Right atrium auricular region (tissue), 2 donors: ENCODE measurements at regions not wholly inside any gene's neighbourhood (a gene's known extent, or its start where the extent isn't known, plus 50 kb on each side); places are given as distances from the start of the nearest gene placed in this dataset.

Experiments
- DNase-seq: peaks from one replicate; pipeline ENCODE4 v3.0.0-alpha.2; 2019; ENCODE audit warnings: low spot score
- H3K27ac ChIP-seq, 2 donors: fragments of 200-600 bp; sonication (generic); 1 replicate in 1 of 2; 2 replicates in 1 of 2; pipeline ENCODE4 v1.5.1; 2016 to 2019
- H3K27me3 ChIP-seq, 2 donors: fragments of 200-600 bp; sonication (generic); one replicate each; pipeline versions ENCODE4 v1.5.1 to v1.6.0; 2017 to 2019
- H3K36me3 ChIP-seq: fragments of 200-600 bp; sonication (generic); one replicate; pipeline ENCODE4 v1.5.1; 2016
- H3K4me1 ChIP-seq, 2 donors: fragments of 200-600 bp; sonication (generic); one replicate each; pipeline versions ENCODE4 v1.5.1 to v1.6.0; 2017 to 2019
- H3K4me3 ChIP-seq, 2 donors: fragments of 200-600 bp; sonication (generic); 1 replicate in 1 of 2; 2 replicates in 1 of 2; pipeline ENCODE4 v1.5.1; 2017 to 2019; ENCODE audit warnings: mild to moderate bottlenecking in 1 of 2, moderate library complexity in 1 of 2
- H3K9me3 ChIP-seq, 2 donors: fragments of 200-600 bp; sonication (generic); one replicate each; pipeline ENCODE4 v1.5.1; 2019
- TF ChIP-seq, protein P1 (sequence below), 2 donors: fragments of 200-600 bp; sonication (generic); IDR thresholded peaks; one replicate each; pipeline ENCODE4 v1.5.1; 2019; ENCODE audit warnings: antibody characterized with exemption in 2 of 2

DNA sequence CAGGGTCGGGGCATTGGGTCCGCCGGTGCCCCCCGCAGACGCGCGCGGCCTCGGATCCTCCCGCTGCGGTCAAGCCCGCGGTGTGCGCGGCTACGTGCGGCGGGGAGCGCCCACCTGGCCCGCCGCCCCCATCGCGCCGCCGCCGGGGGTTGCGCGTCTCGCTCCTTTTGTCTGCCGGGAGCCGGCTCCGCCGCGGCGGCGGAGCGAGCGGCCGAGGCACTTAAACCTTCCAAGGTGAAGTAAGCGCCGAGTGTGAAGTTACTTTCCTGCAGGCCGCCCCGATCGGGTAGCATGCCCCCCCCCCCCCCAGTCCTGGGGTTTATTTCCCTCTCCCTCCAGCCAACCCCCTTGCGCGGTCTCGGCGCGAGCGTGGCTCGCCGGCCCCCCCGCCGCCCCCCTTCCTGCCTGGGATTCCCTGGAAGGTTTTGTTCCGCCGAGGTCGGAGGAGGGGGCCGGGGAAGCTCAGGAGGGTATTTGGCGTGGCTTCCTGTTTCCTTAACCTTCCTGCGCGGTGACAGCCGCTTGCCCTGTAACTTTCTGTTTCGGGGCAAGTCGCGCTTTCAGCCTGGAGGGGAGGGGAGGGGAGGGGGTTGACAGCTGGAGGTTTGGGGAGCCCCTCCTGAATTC is 56.6 kb upstream of the GSE1 start:
- no peaks in the 10 kb centered on the region for H3K27me3 ChIP-seq
- peaks cover 0 to 65% of the 10 kb centered on the region in 2 donors for H3K4me1 ChIP-seq
- H3K9me3 ChIP-seq = no peaks in the 10 kb centered on the region
- H3K27ac ChIP-seq = peak overlapping the region; percentile 88 to 92
- H3K36me3 ChIP-seq = no peaks in the 10 kb centered on the region
- peak overlapping the region; percentile 56 to 91 for H3K4me3 ChIP-seq
- DNase-seq = no peak
- TF ChIP-seq, protein P1, sequence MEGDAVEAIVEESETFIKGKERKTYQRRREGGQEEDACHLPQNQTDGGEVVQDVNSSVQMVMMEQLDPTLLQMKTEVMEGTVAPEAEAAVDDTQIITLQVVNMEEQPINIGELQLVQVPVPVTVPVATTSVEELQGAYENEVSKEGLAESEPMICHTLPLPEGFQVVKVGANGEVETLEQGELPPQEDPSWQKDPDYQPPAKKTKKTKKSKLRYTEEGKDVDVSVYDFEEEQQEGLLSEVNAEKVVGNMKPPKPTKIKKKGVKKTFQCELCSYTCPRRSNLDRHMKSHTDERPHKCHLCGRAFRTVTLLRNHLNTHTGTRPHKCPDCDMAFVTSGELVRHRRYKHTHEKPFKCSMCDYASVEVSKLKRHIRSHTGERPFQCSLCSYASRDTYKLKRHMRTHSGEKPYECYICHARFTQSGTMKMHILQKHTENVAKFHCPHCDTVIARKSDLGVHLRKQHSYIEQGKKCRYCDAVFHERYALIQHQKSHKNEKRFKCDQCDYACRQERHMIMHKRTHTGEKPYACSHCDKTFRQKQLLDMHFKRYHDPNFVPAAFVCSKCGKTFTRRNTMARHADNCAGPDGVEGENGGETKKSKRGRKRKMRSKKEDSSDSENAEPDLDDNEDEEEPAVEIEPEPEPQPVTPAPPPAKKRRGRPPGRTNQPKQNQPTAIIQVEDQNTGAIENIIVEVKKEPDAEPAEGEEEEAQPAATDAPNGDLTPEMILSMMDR (IDR thresholded peaks at IDR 0.05) = no peak

- H3K27me3 ChIP-seq = no peaks in the 10 kb centered on the region
- TF ChIP-seq, protein P1 (IDR thresholded peaks at IDR 0.05) = peak in 1 of 2 donors; percentile 21
- H3K27ac ChIP-seq = peak overlapping the region; percentile 88 to 92
- H3K4me3 ChIP-seq = peak overlapping the region; percentile 56 to 91
- DNase-seq = no peak
- no peaks in the 10 kb centered on the region for H3K9me3 ChIP-seq
- peaks cover 0 to 72% of the 10 kb centered on the region in 2 donors for H3K4me1 ChIP-seq
- H3K36me3 ChIP-seq = no peaks in the 10 kb centered on the region
These were observed 55.8 kb upstream of the GSE1 start for GRCh38 chr16:85557083-85557970.

GRCh38 chr16:85557971-85558657 is 55.0 kb upstream of the GSE1 start:
- Histone ChIP-seq H3K27ac (peak overlapping the region; percentile 88 to 92), H3K9me3 (no peaks in the 10 kb centered on the region), H3K36me3 (no peaks in the 10 kb centered on the region), H3K4me1 (peaks cover 0 to 74% of the 10 kb centered on the region in 2 donors), H3K27me3 (no peaks in the 10 kb centered on the region), H3K4me3 (peak overlapping the region in 1 of 2 donors; percentile 91)
- DNase-seq = no peak
- TF ChIP-seq, protein P1 (IDR thresholded peaks at IDR 0.05) = no peak

DNA sequence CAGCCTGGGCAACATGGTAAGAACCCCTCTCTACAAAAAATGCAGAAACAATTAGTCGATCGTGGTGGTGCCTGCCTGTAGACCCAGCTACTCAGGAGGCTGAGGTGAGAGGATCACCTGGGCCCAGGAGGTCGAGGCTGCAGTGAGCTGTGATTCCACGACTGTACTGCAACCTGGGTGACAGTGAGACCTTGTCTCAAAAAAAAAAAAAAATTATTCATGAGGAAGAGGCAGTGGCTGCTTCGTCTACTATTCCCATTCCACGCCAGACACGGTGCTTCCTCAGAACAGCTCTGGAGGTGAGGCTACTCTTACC is 52.2 kb upstream of the GSE1 start:
- Histone ChIP-seq H3K27me3 (no peaks in the 10 kb centered on the region), H3K4me1 (peaks cover 0 to 79% of the 10 kb centered on the region in 2 donors), H3K9me3 (no peaks in the 10 kb centered on the region), H3K36me3 (no peaks in the 10 kb centered on the region), H3K4me3 (no peak overlapping the region), H3K27ac (peak overlapping the region in 1 of 2 donors; percentile 53)
- no peak for DNase-seq
- TF ChIP-seq, protein P1 (IDR thresholded peaks at IDR 0.05) = no peak

- H3K4me1 ChIP-seq = peaks cover 0 to 79% of the 10 kb centered on the region in 2 donors
These were observed 51.7 kb upstream of the GSE1 start for GRCh38 chr16:85561248-85562092.

More at GRCh38 chr16:85561248-85562092, 51.7 kb upstream of the GSE1 start:
- Histone ChIP-seq H3K9me3 (no peaks in the 10 kb centered on the region), H3K4me3 (no peak overlapping the region), H3K36me3 (no peaks in the 10 kb centered on the region), H3K27me3 (no peaks in the 10 kb centered on the region), H3K27ac (peak overlapping the region; percentile 18 to 53)
- TF ChIP-seq, protein P1 (IDR thresholded peaks at IDR 0.05) = no peak
- no peak for DNase-seq
